IMR-90 (cell line): ENCODE measurements at regions not wholly inside any gene's neighbourhood (a gene's known extent, or its start where the extent isn't known, plus 50 kb on each side); places are given as distances from the start of the nearest gene placed in this dataset.

Source experiments
- BHLHE40 ChIP-seq: fragments of 150-350 bp; IDR thresholded peaks from 2 replicates; pipeline ENCODE4 v1.6.1; 2016; ENCODE audit warnings: mild to moderate bottlenecking, low read depth, low read length
- CEBPB ChIP-seq: IDR thresholded peaks from 2 replicates; pipeline ENCODE4 v1.6.1; 2012; ENCODE audit warnings: low read depth, low read length, improper control_type of control experiment
- CHD1 ChIP-seq: IDR thresholded peaks from 2 replicates; pipeline ENCODE4 v1.6.1; 2012; ENCODE audit warnings: low read depth, low read length, improper control_type of control experiment
- MAFK ChIP-seq: IDR thresholded peaks from 2 replicates; pipeline ENCODE4 v1.6.1; 2012; ENCODE audit warnings: low read depth, low read length, improper control_type of control experiment
- MAZ ChIP-seq: IDR thresholded peaks from 2 replicates; pipeline ENCODE4 v1.6.1; 2012; ENCODE audit warnings: low read depth, mild to moderate bottlenecking, low read length, improper control_type of control experiment, moderate library complexity, borderline replicate concordance
- NFE2L2 ChIP-seq: fragments of 150-350 bp; IDR thresholded peaks from 2 replicates; pipeline ENCODE4 v1.6.1; 2016; ENCODE audit warnings: low read depth, mild to moderate bottlenecking, low read length
- POLR2A ChIP-seq: IDR thresholded peaks from 2 replicates; pipeline ENCODE4 v1.6.1; 2012; ENCODE audit warnings: mild to moderate bottlenecking, low read depth, low read length
- RFX5 ChIP-seq: IDR thresholded peaks from 2 replicates; pipeline ENCODE4 v1.8.0; 2012; ENCODE audit warnings: low read depth, mild to moderate bottlenecking, low read length, moderate library complexity
- SMC3 ChIP-seq: fragments of 150-350 bp; IDR thresholded peaks from 2 replicates; pipeline ENCODE4 v1.6.1; 2016; ENCODE audit warnings: low read depth, mild to moderate bottlenecking, antibody characterized with exemption, low read length, moderate library complexity
- TF ChIP-seq, protein P1 (sequence below): conservative IDR thresholded peaks from 2 replicates; pipeline ENCODE4 v1.5.1; 2012; ENCODE audit warnings: mild to moderate bottlenecking, low read depth, low read length, improper control_type of control experiment
- TF ChIP-seq, protein P2 (sequence below): fragments of 150-350 bp; IDR thresholded peaks from 2 replicates; pipeline ENCODE4 v1.6.1; 2016; ENCODE audit warnings: low read depth, mild to moderate bottlenecking, low read length, moderate library complexity, borderline replicate concordance
- TF ChIP-seq, protein P3 (sequence below): fragments of 150-350 bp; IDR thresholded peaks from 2 replicates; pipeline ENCODE4 v1.6.1; 2017; ENCODE audit warnings: mild to moderate bottlenecking, antibody characterized with exemption, low read length, low read depth

DNA sequence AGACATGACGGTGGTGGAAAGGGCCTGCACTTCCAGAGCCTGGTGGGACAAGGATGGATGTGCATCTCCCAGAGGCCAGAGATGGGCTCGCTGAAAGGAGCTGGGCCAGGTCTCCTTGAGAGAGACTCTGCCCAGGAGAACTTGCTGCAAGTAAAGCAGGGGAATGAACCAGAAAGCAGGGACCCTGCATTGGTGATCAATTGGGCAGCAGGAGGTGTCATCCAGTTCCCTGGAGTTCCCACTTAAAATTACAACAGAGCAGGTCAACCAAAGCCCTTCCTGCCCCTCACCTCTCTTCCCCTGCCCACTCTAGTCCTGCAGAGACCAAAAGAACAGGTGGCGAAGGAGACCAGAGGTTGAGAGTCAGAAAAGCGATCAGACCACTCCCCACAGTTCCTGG, 69.7 kb upstream of the CAB39 start:
- no peak for TF ChIP-seq CEBPB
- no peak for TF ChIP-seq POLR2A
- TF ChIP-seq, protein P1, sequence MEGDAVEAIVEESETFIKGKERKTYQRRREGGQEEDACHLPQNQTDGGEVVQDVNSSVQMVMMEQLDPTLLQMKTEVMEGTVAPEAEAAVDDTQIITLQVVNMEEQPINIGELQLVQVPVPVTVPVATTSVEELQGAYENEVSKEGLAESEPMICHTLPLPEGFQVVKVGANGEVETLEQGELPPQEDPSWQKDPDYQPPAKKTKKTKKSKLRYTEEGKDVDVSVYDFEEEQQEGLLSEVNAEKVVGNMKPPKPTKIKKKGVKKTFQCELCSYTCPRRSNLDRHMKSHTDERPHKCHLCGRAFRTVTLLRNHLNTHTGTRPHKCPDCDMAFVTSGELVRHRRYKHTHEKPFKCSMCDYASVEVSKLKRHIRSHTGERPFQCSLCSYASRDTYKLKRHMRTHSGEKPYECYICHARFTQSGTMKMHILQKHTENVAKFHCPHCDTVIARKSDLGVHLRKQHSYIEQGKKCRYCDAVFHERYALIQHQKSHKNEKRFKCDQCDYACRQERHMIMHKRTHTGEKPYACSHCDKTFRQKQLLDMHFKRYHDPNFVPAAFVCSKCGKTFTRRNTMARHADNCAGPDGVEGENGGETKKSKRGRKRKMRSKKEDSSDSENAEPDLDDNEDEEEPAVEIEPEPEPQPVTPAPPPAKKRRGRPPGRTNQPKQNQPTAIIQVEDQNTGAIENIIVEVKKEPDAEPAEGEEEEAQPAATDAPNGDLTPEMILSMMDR = no peak
- TF ChIP-seq MAFK = no peak
- no peak for TF ChIP-seq CHD1
- no peak for TF ChIP-seq RFX5
- TF ChIP-seq, protein P2, sequence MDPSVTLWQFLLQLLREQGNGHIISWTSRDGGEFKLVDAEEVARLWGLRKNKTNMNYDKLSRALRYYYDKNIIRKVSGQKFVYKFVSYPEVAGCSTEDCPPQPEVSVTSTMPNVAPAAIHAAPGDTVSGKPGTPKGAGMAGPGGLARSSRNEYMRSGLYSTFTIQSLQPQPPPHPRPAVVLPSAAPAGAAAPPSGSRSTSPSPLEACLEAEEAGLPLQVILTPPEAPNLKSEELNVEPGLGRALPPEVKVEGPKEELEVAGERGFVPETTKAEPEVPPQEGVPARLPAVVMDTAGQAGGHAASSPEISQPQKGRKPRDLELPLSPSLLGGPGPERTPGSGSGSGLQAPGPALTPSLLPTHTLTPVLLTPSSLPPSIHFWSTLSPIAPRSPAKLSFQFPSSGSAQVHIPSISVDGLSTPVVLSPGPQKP = no peak
- TF ChIP-seq MAZ = no peak
- no peak for TF ChIP-seq BHLHE40
- TF ChIP-seq, protein P3, sequence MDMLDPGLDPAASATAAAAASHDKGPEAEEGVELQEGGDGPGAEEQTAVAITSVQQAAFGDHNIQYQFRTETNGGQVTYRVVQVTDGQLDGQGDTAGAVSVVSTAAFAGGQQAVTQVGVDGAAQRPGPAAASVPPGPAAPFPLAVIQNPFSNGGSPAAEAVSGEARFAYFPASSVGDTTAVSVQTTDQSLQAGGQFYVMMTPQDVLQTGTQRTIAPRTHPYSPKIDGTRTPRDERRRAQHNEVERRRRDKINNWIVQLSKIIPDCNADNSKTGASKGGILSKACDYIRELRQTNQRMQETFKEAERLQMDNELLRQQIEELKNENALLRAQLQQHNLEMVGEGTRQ = no peak
- no peak for TF ChIP-seq NFE2L2
- no peak for TF ChIP-seq SMC3
